ENCODE measurements at regions not wholly inside any gene's neighbourhood (a gene's known extent, or its start where the extent isn't known, plus 50 kb on each side); places are given as distances from the start of the nearest gene placed in this dataset.

- TF ChIP-seq CTCF (IDR thresholded peaks at IDR 0.05) (no peak), JUN (CRISPR knock-in tag; IDR thresholded peaks at IDR 0.05) (no peak), ZNF121 (CRISPR knock-in tag; IDR thresholded peaks at IDR 0.05) (no peak), USF2 (CRISPR knock-in tag; IDR thresholded peaks at IDR 0.05) (no peak), MAX (CRISPR knock-in tag; IDR thresholded peaks at IDR 0.05) (no peak), GTF2I (CRISPR knock-in tag; conservative IDR thresholded peaks at IDR 0.05) (no peak)
Measured at GRCh38 chr19:28417361-28417760, 795.6 kb downstream of the UQCRFS1 start.

Measured in WTC11 (cell line).